ENCODE measurements at regions not wholly inside any gene's neighbourhood (a gene's known extent, or its start where the extent isn't known, plus 50 kb on each side); places are given as distances from the start of the nearest gene placed in this dataset.

DNA sequence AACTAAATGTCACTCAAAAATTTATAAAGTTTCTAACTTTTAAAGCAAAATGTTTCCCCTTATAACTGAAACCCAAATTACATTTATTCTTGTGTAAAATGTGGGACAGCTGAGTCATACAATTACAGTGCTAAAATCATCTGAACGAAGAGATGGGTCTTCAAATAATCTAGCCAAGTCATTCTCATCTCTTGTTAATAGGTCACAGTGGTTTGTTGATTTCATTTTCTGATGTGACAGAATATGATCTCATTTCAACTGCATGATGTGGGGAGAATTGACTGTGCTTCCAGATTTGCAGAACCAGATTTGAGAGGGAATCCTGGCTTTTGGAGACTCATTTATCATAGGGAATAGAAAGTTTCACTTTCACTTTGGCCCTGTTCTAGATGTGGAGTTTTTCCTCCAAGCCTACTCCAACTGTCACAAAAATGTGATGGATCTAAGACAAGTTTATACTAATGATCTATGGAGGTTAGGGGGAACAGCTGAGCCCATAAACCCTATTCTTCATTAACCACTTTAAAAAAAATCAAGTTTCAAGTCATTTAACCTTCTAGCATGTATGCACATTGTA, 685.0 kb downstream of the PDCD6IP start:
- TF ChIP-seq, protein P1, sequence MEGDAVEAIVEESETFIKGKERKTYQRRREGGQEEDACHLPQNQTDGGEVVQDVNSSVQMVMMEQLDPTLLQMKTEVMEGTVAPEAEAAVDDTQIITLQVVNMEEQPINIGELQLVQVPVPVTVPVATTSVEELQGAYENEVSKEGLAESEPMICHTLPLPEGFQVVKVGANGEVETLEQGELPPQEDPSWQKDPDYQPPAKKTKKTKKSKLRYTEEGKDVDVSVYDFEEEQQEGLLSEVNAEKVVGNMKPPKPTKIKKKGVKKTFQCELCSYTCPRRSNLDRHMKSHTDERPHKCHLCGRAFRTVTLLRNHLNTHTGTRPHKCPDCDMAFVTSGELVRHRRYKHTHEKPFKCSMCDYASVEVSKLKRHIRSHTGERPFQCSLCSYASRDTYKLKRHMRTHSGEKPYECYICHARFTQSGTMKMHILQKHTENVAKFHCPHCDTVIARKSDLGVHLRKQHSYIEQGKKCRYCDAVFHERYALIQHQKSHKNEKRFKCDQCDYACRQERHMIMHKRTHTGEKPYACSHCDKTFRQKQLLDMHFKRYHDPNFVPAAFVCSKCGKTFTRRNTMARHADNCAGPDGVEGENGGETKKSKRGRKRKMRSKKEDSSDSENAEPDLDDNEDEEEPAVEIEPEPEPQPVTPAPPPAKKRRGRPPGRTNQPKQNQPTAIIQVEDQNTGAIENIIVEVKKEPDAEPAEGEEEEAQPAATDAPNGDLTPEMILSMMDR (IDR thresholded peaks at IDR 0.05; ENCODE audit: poor library complexity, severe bottlenecking) = no peak
- no peak for TF ChIP-seq EP300 (conservative IDR thresholded peaks at IDR 0.05; ENCODE audit: poor library complexity, severe bottlenecking)
- TF ChIP-seq SMC3 (conservative IDR thresholded peaks at IDR 0.05; ENCODE audit: poor library complexity) = no peak
- TF ChIP-seq, protein P2, sequence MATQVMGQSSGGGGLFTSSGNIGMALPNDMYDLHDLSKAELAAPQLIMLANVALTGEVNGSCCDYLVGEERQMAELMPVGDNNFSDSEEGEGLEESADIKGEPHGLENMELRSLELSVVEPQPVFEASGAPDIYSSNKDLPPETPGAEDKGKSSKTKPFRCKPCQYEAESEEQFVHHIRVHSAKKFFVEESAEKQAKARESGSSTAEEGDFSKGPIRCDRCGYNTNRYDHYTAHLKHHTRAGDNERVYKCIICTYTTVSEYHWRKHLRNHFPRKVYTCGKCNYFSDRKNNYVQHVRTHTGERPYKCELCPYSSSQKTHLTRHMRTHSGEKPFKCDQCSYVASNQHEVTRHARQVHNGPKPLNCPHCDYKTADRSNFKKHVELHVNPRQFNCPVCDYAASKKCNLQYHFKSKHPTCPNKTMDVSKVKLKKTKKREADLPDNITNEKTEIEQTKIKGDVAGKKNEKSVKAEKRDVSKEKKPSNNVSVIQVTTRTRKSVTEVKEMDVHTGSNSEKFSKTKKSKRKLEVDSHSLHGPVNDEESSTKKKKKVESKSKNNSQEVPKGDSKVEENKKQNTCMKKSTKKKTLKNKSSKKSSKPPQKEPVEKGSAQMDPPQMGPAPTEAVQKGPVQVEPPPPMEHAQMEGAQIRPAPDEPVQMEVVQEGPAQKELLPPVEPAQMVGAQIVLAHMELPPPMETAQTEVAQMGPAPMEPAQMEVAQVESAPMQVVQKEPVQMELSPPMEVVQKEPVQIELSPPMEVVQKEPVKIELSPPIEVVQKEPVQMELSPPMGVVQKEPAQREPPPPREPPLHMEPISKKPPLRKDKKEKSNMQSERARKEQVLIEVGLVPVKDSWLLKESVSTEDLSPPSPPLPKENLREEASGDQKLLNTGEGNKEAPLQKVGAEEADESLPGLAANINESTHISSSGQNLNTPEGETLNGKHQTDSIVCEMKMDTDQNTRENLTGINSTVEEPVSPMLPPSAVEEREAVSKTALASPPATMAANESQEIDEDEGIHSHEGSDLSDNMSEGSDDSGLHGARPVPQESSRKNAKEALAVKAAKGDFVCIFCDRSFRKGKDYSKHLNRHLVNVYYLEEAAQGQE (IDR thresholded peaks at IDR 0.05; ENCODE audit: borderline replicate concordance) = no peak
- no peak for TF ChIP-seq EZH2 (IDR thresholded peaks at IDR 0.05; ENCODE audit: borderline replicate concordance, insufficient read depth, low read length, poor library complexity, severe bottlenecking)
- TF ChIP-seq POLR2AphosphoS5 (IDR thresholded peaks at IDR 0.05) = no peak
- TF ChIP-seq TAF1 (IDR thresholded peaks at IDR 0.05; ENCODE audit: low read depth) = no peak

All from neural cell (in vitro differentiated cells).